ENCODE measurements at regions not wholly inside any gene's neighbourhood (a gene's known extent, or its start where the extent isn't known, plus 50 kb on each side); places are given as distances from the start of the nearest gene placed in this dataset.

DNA sequence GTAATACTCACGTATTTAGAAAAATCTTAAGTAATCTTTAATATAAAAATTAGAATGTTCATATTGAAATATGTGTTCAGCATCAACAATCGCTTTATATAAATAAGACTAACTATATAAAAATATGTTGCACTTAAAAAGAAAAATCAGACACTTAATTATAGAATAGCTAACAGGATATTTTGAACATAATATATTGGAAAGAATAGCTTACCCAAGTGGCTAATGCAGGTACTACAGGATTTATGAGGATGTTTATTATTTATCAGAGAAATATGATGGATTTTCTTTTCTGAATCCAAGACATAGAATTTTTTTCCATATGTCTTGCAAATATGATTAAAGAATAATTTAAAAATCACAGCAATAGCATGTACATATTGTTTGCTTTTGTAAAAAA lies 567.9 kb upstream of the GBE1 start:
- no peak for TF ChIP-seq POLR2A (IDR thresholded peaks at IDR 0.05)
- TF ChIP-seq, protein P1, sequence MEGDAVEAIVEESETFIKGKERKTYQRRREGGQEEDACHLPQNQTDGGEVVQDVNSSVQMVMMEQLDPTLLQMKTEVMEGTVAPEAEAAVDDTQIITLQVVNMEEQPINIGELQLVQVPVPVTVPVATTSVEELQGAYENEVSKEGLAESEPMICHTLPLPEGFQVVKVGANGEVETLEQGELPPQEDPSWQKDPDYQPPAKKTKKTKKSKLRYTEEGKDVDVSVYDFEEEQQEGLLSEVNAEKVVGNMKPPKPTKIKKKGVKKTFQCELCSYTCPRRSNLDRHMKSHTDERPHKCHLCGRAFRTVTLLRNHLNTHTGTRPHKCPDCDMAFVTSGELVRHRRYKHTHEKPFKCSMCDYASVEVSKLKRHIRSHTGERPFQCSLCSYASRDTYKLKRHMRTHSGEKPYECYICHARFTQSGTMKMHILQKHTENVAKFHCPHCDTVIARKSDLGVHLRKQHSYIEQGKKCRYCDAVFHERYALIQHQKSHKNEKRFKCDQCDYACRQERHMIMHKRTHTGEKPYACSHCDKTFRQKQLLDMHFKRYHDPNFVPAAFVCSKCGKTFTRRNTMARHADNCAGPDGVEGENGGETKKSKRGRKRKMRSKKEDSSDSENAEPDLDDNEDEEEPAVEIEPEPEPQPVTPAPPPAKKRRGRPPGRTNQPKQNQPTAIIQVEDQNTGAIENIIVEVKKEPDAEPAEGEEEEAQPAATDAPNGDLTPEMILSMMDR (IDR thresholded peaks at IDR 0.05), result peak in 1 of 6 experiments; percentile 5

Measured in Peyer's patch (tissue), 4 donors.